GM21737 (cell line): ENCODE measurements at regions not wholly inside any gene's neighbourhood (a gene's known extent, or its start where the extent isn't known, plus 50 kb on each side); places are given as distances from the start of the nearest gene placed in this dataset.

Experiments
- ATAC-seq: cut with Tn5 transposase; IDR thresholded peaks from one replicate; pipeline ENCODE4 v1.9.1; 2021; ENCODE audit warnings: mild to moderate bottlenecking, moderate library complexity; ENCODE audit not compliant: unreplicated experiment

DNA sequence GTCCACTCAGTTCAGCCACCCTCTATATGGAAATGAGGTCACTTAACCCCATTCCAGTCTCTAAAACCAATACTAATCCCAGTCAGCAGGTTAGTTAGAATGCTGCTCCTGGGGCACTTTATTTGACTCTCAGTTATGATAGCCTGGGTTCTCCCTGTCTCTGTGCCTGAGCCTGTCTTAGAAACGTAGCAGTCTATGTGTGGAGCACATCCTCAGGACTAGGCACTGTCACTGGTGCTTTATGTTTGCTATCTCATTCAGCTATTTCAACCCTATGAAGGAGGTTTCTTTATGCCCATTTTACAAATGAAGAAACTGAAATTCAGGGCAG, 152.5 kb upstream of the PKDCC start:
- ATAC-seq = no peak

DNA sequence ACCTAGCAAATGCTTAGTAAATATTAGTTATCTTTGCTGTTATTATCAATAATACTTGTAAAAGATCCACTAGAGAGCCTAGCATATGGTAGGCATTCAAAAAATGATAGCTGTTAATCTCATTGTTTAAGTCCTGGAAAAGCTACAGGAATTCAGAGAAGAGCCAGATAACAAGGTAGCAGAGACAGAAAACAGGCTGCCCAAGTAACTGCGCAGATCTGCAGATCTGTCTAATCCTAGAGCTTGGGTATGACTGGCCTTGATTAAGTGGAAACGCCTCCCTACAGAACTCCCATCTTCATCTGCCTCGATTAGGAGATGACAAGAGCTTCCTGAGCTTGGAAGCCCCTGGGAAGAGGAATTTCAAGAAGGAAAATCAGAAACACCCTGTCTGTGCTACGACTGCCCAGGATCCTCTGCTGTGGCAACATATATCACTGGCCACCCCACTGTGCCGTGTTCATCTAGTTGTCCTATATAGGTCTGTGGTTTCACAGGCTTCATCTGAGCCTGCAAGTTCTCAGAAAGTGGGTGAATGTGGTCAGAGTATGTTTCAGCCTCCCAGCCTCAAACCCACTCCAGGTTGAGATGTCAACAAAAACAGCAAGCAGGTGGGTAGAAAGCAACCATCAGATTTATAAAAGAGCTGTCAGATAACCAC, 151.5 kb upstream of the PKDCC start:
- ATAC-seq = no peak

DNA sequence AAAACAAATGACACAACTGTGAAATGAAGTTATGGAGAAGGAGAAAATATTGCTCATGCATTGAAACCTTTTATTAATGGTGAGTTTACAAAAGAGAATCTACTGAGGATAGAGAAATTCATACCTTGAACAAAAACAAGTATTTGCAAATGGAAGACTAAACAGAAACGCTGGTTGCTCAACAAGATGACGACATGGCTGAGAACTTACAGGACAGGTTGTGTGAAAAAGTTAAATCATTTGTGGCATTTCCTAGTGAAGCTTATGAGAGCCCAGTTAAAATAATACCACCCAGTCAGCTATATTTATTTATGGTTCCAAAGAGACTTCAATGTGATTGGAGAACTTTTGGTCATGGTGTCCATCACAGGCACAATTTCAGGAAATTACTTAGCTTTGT, 148.6 kb upstream of the PKDCC start:
- ATAC-seq = no peak

GRCh38 chr2:41900101-41900577, 147.7 kb upstream of the PKDCC start:
- no peak for ATAC-seq

GRCh38 chr2:41902897-41903296, 144.9 kb upstream of the PKDCC start:
- no peak for ATAC-seq

DNA sequence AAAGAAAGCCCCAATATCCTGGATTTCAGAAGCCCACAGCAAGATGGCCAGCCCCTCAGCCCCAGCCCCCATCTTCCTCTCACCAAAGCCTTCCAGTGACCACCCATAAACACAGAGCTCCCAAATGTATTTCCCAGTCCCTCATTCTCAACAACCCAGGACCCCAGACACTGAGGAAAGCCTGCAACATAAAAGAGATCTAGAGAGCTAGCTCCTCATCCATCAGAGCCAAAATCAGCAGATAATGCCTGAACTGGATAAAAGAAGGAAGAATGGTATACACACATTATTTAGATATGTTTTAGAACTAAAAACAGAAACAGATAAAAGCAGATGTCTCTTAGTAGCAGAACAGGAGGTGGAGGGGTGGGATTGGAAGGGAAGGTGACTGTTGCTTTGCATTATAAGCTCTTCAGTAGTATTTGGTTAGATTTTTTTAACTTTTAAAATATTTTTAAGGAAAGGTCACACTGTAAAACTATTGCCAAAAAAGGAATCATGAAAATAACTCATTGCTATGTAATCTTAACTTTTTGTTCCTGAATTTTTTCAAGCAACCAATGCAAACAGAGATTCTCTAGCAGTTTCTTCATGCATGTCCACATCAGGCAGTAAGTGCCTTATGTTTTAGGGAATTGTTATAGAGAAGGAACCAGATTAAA, 144.2 kb upstream of the PKDCC start:
- ATAC-seq = no peak

DNA sequence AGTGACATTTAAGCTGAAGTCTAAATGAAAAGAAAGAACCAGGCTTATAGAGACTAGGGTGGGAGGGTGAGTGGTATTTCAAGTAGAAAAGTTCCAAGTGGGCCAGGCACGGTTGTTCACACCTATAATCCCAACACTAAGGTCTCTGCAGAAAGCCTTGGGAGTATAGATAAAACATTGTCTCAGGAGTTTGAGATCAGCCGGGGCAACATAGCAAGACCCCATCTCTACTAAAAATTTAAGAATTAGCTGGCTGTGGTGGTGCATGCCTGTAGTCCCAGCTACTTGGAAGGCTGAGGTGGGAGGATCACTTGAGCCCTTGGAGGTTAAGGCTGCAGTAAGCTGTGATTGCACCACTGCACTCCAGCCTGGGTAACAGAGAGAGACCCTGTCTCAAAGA, 143.4 kb upstream of the PKDCC start:
- no peak for ATAC-seq

GRCh38 chr2:41905597-41906337, 142.1 kb upstream of the PKDCC start:
- no peak for ATAC-seq

GRCh38 chr2:41906338-41906725, 141.5 kb upstream of the PKDCC start:
- no peak for ATAC-seq

DNA sequence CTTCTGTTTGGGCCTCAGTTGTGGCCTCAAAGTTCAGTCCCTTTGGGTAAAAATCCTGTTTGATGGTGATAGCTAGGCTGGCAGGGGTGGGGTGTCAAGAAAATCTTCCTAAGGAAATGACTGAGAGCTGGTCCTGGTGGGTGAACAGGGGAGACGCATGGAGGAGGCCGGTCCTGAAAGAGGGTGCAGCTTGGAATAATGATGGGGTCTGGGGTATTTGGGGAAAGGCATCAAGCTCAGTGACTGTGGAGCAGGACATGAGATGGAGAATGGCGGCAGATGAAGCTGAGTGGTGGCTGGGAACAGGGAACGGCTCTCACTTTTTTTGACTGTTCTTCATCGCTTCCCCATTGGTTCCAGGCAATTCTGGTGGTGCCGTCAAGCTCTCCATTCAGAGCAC, 140.7 kb upstream of the PKDCC start:
- no peak for ATAC-seq

- ATAC-seq = no peak
Measured at GRCh38 chr2:41907771-41908207, 140.0 kb upstream of the PKDCC start.

DNA sequence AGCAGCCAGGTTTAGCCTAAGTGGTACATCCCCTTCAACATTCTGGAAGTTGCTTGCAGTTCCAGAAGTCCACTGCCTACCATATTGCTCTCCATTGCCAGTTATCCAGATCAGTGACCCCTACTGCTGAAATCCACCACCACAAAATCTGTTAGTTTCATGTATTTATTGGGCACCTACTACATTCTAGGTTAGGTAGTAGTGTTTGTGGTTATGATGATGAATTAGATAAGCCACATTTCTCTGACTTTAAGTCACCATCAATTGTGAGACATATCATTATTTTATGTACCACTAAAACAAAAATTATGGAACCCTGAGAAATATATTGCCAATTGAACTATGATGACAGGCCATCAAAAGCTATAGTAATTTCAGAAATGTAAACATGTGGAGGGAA, 139.5 kb upstream of the PKDCC start:
- ATAC-seq = no peak

DNA sequence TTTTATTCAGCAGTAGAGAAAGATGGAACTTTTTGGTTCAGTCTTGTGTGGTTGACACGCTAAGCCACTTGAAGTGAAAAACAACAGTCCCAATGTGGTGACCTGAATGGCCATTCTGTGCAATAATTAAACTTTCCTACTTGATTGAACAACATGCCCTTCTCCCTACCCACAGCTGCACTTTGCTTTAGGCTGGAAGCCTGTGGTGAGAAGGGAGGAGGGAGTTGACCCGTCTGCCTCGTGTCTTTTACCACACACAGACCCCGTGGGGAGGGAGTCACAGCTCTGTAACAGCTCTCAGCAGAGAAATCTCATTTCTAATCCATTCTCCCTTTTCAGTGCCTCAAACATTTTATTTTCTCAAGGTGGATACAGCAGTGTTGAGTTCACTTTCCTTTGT, 138.2 kb upstream of the PKDCC start:
- ATAC-seq = no peak

- ATAC-seq = no peak
Measured at GRCh38 chr2:41910126-41910525, 137.7 kb upstream of the PKDCC start.

GRCh38 chr2:41911033-41911432, 136.8 kb upstream of the PKDCC start:
- no peak for ATAC-seq

- ATAC-seq = no peak
Measured at GRCh38 chr2:41912337-41912736, 135.5 kb upstream of the PKDCC start.

GRCh38 chr2:41912776-41913175, 135.0 kb upstream of the PKDCC start:
- ATAC-seq = no peak

DNA sequence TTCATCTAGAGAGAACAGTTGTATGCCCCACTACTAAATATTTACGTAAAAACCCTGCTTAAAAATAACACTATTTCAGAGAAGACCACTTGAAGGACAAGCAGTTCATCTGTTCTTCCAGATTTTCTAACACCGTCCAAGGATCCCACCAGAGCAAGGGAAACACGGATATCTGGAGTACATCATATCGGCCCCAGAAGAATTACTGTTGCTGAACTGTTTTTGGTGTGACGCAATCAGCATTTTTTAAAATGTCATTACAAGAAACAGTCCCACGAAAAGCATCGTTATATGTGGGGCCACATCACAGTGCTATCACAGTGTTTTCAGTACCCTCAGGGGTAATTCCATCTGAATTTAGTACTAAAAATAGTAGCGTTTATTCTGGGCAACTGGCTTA, 134.5 kb upstream of the PKDCC start:
- no peak for ATAC-seq

DNA sequence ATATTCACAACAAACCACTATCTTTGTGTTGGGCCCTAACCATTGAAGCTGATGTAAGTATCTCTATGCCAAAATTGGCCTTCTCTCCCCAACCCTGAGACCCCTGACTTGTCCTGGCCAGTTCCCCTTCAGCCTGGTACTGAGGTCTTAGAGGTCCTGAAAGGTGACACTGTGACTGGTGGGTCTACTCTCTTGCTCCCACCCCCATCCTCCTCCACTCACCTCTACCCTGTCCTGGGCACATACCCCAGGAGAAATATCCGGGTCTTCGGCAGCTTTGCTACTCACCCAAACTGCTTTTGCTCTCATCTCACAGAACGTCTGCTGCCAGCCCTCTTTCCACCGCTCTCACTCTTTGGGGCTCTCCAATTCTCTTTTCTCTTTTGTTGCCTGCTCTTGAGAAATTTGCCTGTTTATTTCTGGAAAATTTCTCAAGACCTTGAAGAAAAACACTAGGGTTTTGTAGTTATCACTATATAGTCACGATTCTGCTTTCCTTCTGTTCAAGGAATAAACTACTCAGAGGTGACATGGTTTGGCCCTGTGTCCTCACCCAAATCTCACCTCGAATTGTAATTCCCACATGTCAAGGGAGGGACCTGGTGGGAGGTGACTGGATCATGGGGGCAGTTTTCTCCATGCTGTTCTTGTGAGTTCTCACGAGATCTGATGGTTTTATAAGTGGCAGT, 133.8 kb upstream of the PKDCC start:
- no peak for ATAC-seq

DNA sequence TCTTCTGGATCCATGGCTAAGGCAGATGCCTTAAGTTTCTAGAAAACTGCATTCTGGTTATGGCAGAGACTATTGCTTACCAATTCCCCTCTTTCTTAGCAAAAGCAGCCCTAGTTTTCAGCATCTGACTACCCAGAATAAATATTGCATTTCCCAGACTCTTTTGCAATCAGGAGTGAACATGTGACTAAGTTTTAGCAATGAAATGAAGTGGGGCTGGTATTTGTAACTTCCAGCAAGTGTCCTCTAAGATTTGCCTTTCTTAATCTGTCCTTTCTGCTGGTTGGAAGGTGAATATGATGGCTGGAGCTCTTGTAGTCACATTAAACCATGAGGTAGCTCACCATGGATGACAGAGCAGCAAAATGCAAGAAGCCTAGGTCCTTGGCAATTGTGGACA, 132.9 kb upstream of the PKDCC start:
- ATAC-seq = no peak

DNA sequence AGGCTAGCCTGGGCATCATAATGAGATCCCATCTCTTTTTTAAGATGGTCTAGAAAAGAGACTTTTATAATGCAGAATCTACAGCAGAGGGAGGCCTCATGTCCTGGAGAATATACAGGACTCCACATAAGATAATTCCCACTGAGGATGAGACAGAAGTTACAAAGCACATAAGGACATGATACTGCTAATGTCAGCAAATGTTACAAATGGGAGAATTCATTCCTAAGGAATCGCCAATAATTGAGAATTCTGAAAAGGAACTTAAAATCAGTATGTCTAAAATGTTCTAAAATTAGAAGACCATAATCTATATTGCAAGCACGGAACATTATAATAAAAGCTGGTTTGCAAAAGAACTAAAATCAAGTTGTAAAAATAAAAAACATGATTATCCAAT, 131.6 kb upstream of the PKDCC start:
- no peak for ATAC-seq

- ATAC-seq = no peak
Measured at GRCh38 chr2:41917587-41917986, 130.2 kb upstream of the PKDCC start.
